HCT116 (cell line): ENCODE measurements at regions not wholly inside any gene's neighbourhood (a gene's known extent, or its start where the extent isn't known, plus 50 kb on each side); places are given as distances from the start of the nearest gene placed in this dataset.

ENCODE experiments used
- ATAC-seq: fragments of 200-7000 bp; cut with Tn5 transposase; 2 replicates; pipeline ENCODE4 v1.9.1; 2020; ENCODE audit warnings: mild to moderate bottlenecking, moderate library complexity
- BruUV-seq: library from RNA; stranded (reverse); fragments of 400-500 nt; replicated peaks from 2 replicates; lab custom pipeline; 2021; lab: Mats Ljungman, UMichigan
- CTCF ChIA-PET: fragments of 300-600 bp; sonication (Branson Sonifier 250); formaldehyde crosslinking; loops from one replicate; lab custom pipeline; 2021; ENCODE audit warnings: antibody characterized with exemption; lab: Charles Lee
- POLR2A ChIA-PET: fragments of 300-600, 350-600 bp; sonication (Branson Sonifier 250); formaldehyde crosslinking; loops from one replicate; lab custom pipeline; 2021; ENCODE audit warnings: antibody characterized with exemption; lab: Charles Lee
- RAD21 ChIA-PET, 2 experiments: fragments of 300-600 bp; sonication (Branson Sonifier 250); formaldehyde crosslinking; loops; one replicate each; lab custom pipeline; 2023; ENCODE audit warnings: low total read pairs in 2 of 2; ENCODE audit not compliant: uncharacterized antibody in 2 of 2, unreplicated experiment in 2 of 2, low non-redundant PET in 1 of 2; lab: Charles Lee
- DNase-seq: peaks from one replicate; pipeline ENCODE4 v3.0.0-alpha.2; 2010; ENCODE audit warnings: low read depth, low spot score
- H2AFZ ChIP-seq: fragments of 200-600 bp; shearing (Covaris generic), sonication (generic); 2 replicates; pipeline ENCODE4 v1.6.1; 2017; ENCODE audit warnings: low read depth, mixed run types, mixed read lengths, antibody characterized with exemption, low read length; ENCODE audit not compliant: poor library complexity, severe bottlenecking
- H3K27ac ChIP-seq: 2 replicates; pipeline ENCODE4 v1.5.1; 2012; ENCODE audit warnings: low read depth, low read length
- H3K27me3 ChIP-seq: fragments of 200-600 bp; sonication (generic); 2 replicates; pipeline ENCODE4 v1.6.1; 2016; ENCODE audit warnings: mixed run types, low read length, mixed read lengths; ENCODE audit not compliant: insufficient read depth
- H3K36me3 ChIP-seq, 2 experiments: fragments of 200-500 bp in 1 of 2; fragments of 200-600 bp in 1 of 2; sonication (Bioruptor generic) in 1 of 2; sonication (generic) in 1 of 2; 2 replicates each; pipeline versions ENCODE4 v1.5.1 to v1.6.1; 2014 to 2016; ENCODE audit warnings: low read length in 2 of 2, inconsistent platforms in 1 of 2, mixed read lengths in 1 of 2, mixed run types in 1 of 2; ENCODE audit not compliant: insufficient read depth in 2 of 2, control insufficient read depth in 1 of 2
- H3K4me1 ChIP-seq, 2 experiments: fragments of 200-600 bp in 1 of 2; sonication (generic) in 1 of 2; 2 replicates each; pipeline versions ENCODE4 v1.5.1 to v1.6.1; 2012 to 2017; ENCODE audit warnings: low read length in 2 of 2, inconsistent platforms in 1 of 2, mild to moderate bottlenecking in 1 of 2, mixed read lengths in 1 of 2, mixed run types in 1 of 2, moderate library complexity in 1 of 2; ENCODE audit not compliant: insufficient read depth in 2 of 2, control insufficient read depth in 1 of 2
- H3K4me2 ChIP-seq: fragments of 200-600 bp; sonication (generic); 2 replicates; pipeline ENCODE4 v1.6.1; 2017; ENCODE audit warnings: mixed run types, low read length, mixed read lengths
- H3K4me3 ChIP-seq, 2 experiments: fragments of 200-600 bp in 1 of 2; sonication (generic) in 1 of 2; replicated peaks in 1 of 2; 2 replicates each; pipeline ENCODE4 v1.5.1; 2011 to 2016; ENCODE audit warnings: low read length in 2 of 2, control low read depth in 1 of 2, low read depth in 1 of 2, mild to moderate bottlenecking in 1 of 2, mixed read lengths in 1 of 2, mixed run types in 1 of 2
- H3K79me2 ChIP-seq: fragments of 200-600 bp; sonication (generic); 2 replicates; pipeline ENCODE4 v1.6.1; 2017; ENCODE audit warnings: mild to moderate bottlenecking, mixed run types, low read length, moderate library complexity, mixed read lengths; ENCODE audit not compliant: insufficient read depth
- H3K9ac ChIP-seq: fragments of 200-600 bp; sonication (generic); 2 replicates; pipeline ENCODE4 v1.6.1; 2016; ENCODE audit warnings: low read length, mixed read lengths
- H3K9me2 ChIP-seq: fragments of 200-600 bp; sonication (generic), shearing (Covaris generic); 2 replicates; pipeline ENCODE4 v1.6.1; 2017; ENCODE audit warnings: mixed run types, mild to moderate bottlenecking, moderate library complexity; ENCODE audit not compliant: insufficient read depth
- H3K9me3 ChIP-seq, 2 experiments: fragments of 200-500 bp in 1 of 2; fragments of 200-600 bp in 1 of 2; sonication (Bioruptor generic) in 1 of 2; sonication (generic) in 1 of 2; 2 replicates each; pipeline ENCODE4 v1.6.1; 2014 to 2017; ENCODE audit warnings: low read length in 2 of 2, mixed read lengths in 2 of 2, inconsistent platforms in 1 of 2, low read depth in 1 of 2, mild to moderate bottlenecking in 1 of 2, mixed run types in 1 of 2, moderate library complexity in 1 of 2; ENCODE audit not compliant: control insufficient read depth in 1 of 2, insufficient read depth in 1 of 2
- H4K20me1 ChIP-seq: fragments of 200-600 bp; sonication (generic), shearing (Covaris generic); 2 replicates; pipeline ENCODE4 v1.6.1; 2017; ENCODE audit warnings: mixed run types, mild to moderate bottlenecking, moderate library complexity; ENCODE audit not compliant: insufficient read depth
- CTCF ChIP-seq, 3 experiments: fragments of 200-600 bp in 1 of 3; sonication (generic) in 1 of 3; IDR thresholded peaks in 2 of 3; conservative IDR thresholded peaks in 1 of 3; 2 replicates each; pipeline ENCODE4 v1.5.1; 2012 to 2017; ENCODE audit warnings: low read depth in 2 of 3, low read length in 2 of 3, antibody characterized with exemption in 1 of 3, borderline replicate concordance in 1 of 3, control low read depth in 1 of 3, mild to moderate bottlenecking in 1 of 3, mixed read lengths in 1 of 3, mixed run types in 1 of 3, moderate library complexity in 1 of 3; ENCODE audit not compliant: insufficient read depth in 1 of 3
- EGR1 ChIP-seq: IDR thresholded peaks from 2 replicates; pipeline ENCODE4 v1.6.1; 2012; ENCODE audit warnings: low read depth
- EZH2 ChIP-seq: fragments of 200-600 bp; sonication (generic); IDR thresholded peaks from 2 replicates; pipeline ENCODE4 v1.6.1; 2017; ENCODE audit warnings: antibody characterized with exemption, mixed run types
- EZH2phosphoT487 ChIP-seq: fragments of 200-600 bp; IDR thresholded peaks from 2 replicates; pipeline ENCODE4 v1.6.1; 2018; ENCODE audit warnings: antibody characterized with exemption, borderline replicate concordance
- FOSL1 ChIP-seq: IDR thresholded peaks from 2 replicates; pipeline ENCODE4 v1.6.1; 2012; ENCODE audit warnings: low read depth
- MAX ChIP-seq: IDR thresholded peaks from 2 replicates; pipeline ENCODE4 v1.6.1; 2012
- POLR2A ChIP-seq: IDR thresholded peaks from 2 replicates; pipeline ENCODE4 v1.7.0; 2011; ENCODE audit warnings: borderline replicate concordance; ENCODE audit not compliant: insufficient read depth, insufficient read length; ENCODE audit errors: extremely low read depth
- SIN3A ChIP-seq: IDR thresholded peaks from 2 replicates; pipeline ENCODE4 v1.6.1; 2012; ENCODE audit warnings: low read depth
- SP1 ChIP-seq: IDR thresholded peaks from 2 replicates; pipeline ENCODE4 v1.6.1; 2012; ENCODE audit warnings: low read depth
- SRF ChIP-seq: IDR thresholded peaks from 2 replicates; pipeline ENCODE4 v1.6.1; 2012; ENCODE audit warnings: low read depth
- ZFX ChIP-seq: fragments of 450-650 bp; IDR thresholded peaks from 2 replicates; pipeline ENCODE4 v1.6.1; 2017
- ZNF274 ChIP-seq: fragments of 200-500 bp; sonication (Bioruptor generic); IDR thresholded peaks from 2 replicates; pipeline ENCODE4 v1.6.1; 2014; ENCODE audit warnings: mild to moderate bottlenecking, low read depth, low read length, inconsistent platforms
- intact Hi-C: fragments of 100-400 bp; cut with micrococcal nuclease; formaldehyde crosslinking; loops from 2 replicates; pipeline ENCODE4 v1.10.0; 2022

GRCh38 chr2:236872015-236872414, 213.7 kb upstream of the COPS8 start:
- BruUV-seq: no TSS peak
- Histone ChIP-seq H3K9ac (no peak overlapping the region), H3K27me3 (peaks cover 68% of the 10 kb centered on the region), H3K9me3 (no peaks in the 10 kb centered on the region), H3K36me3 (no peaks in the 10 kb centered on the region), H3K4me3 (no peak overlapping the region), H3K79me2 (no peaks in the 10 kb centered on the region), H3K27ac (no peak overlapping the region)
- POLR2A ChIA-PET: no interaction called here
- CTCF ChIA-PET: no interaction called here
- DNase-seq: no peak
- no peak for ATAC-seq
- RAD21 ChIA-PET: no interaction called here
- intact Hi-C loops: no loop called here
- TF ChIP-seq SRF (no peak), FOSL1 (no peak), ZFX (no peak), SP1 (no peak), SIN3A (no peak), ZNF274 (no peak), EGR1 (no peak), MAX (no peak), EZH2phosphoT487 (no peak), POLR2A (no peak), CTCF (IDR thresholded peaks at IDR 0.05 in 2 of 3, conservative IDR thresholded peaks at IDR 0.05 in 1 of 3; ENCODE audit: borderline replicate concordance in 1 of 3, insufficient read depth in 1 of 3, low read depth in 2 of 3, low read length in 2 of 3) (no peak), EZH2 (no peak)
- TF ChIP-seq, all 23 proteins: peak for 0
- Histone ChIP-seq H3K9me2 (no peaks in the 10 kb centered on the region), H3K4me1 (0 out of 4 replicates have a peak, but pooled peaks cover 2 to 5% of the 10 kb centered on the region in 2 experiments), H3K4me2 (no peak overlapping the region), H2AFZ (no peak overlapping the region), H4K20me1 (no peaks in the 10 kb centered on the region)
